Dedifferentiated amniotic fluid mesenchymal stem cell (primary cell): ENCODE measurements at regions not wholly inside any gene's neighbourhood (a gene's known extent, or its start where the extent isn't known, plus 50 kb on each side); places are given as distances from the start of the nearest gene placed in this dataset.
"Not testable (repeated sequence)": the region's sequence is repeated elsewhere in the genome, so short reads cannot be mapped to it uniquely, and the experiment has no call there.

ENCODE experiments used
- DNase-seq: peaks from one replicate; pipeline ENCODE4 v3.0.0-alpha.2; 2016; ENCODE audit errors: extremely low spot score

DNA sequence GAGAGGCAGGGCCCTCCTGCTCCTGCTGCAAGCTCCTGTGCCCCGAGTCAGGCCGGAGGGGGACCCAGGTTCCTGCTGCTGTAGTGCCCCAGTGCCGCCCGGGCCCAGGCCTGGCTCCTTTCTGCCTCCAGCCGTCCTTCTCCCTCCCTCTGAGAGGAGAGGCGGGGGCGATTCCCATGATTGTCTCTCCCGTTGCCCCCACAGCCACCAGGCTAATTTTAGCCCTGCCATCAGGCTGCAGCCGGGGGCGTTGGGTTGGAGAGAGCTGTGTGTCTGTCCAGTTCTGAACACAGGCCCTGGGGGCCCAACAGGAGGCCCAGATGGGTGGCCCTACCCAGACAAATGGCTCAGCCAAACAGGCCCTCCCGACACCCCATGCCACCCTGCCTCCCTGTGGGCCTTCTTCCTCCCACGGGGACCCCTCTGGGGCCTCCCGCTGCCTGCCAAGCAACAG lies 214.8 kb downstream of the TBC1D2B start:
- DNase-seq, result no peak

DNA sequence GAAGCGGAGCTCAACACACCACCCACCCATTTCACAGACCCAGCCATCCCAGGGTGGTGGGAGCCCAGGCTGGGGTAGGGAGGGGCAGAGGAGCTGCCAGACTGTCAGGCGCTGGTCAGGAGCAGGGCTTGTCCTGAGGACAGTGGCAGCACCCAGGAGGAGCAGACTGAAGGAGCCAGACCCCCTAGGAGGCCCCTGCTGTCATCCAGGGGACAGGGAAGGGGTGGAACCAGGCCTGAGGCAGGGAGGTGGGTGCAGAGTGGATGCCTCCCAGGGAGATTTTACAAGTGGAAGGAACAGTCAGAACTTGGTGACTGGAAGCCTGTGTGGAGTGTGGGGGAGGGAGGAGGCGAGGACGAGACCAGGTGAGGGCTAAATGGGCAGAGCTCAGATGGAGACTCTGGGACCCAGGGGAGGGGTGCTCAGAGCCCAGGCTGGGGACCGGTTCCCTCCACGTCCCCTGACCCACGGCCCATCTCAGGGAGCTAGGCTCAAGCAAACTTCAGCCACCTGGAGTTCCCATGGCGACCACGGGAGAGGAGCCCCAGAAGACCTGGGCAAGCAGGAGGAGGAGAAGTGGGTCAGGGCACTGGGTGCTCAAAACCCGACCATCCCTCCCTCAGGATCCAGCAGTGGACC lies 215.4 kb downstream of the TBC1D2B start:
- DNase-seq, result not testable (repeated sequence)

DNA sequence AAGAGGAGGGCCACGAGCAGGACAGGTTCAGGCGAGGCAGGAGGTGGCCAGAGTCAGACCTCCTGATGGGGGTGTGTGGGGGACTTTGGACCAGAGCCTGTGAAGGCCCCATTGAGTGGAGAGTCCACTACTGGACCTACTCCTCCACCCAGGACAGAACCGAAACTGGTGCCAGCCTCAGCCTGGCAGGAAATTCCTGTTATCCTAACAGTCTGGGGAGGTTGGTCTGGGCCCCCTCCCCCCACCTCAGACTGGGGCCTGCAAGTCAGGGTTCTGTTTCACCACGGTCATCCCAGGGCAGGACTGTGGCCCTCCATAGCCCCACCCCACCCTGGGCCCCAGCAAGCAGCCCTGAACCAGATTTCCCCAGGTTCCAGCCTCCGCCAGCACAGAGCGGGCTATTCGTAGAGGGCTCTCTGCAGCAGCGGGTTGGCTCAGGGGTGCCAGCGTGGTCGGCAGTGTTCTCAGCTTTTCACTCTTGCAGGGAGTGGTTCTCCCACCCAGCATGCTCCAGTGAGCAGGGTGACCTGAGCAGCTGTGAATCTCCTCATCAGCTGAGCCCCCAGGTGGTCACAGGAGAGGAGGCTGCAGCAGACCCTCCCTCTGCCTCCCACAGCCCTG lies 217.3 kb downstream of the TBC1D2B start:
- DNase-seq, result no peak

DNA sequence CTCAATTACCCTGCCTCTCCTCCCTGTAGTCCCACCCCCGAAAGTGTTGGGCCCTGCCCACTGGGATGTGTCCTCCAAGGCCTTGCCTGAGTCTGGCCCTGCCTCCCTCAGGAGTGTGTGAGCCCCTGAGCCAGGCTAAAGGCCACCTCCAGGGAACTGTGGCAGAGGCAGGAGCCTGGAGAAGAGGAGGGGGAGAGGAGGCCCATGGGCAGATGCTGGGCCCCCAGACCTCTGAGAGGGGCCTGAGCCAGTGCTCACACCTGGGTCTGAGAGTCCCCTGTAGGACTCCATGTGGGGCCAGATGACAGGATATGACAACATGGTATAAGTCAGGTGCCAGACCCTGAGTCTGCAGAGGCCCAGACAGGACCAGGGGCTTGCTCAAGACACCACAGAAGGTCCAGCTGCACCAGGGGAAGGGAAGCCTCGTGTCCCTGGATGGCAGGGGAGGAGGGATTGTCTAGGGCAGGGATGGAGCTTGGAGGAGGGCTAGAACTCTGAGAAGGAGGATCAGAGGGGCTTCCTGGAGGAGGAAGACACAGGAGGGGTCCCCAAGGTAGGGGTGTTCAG lies 217.9 kb downstream of the TBC1D2B start:
- no peak for DNase-seq

DNA sequence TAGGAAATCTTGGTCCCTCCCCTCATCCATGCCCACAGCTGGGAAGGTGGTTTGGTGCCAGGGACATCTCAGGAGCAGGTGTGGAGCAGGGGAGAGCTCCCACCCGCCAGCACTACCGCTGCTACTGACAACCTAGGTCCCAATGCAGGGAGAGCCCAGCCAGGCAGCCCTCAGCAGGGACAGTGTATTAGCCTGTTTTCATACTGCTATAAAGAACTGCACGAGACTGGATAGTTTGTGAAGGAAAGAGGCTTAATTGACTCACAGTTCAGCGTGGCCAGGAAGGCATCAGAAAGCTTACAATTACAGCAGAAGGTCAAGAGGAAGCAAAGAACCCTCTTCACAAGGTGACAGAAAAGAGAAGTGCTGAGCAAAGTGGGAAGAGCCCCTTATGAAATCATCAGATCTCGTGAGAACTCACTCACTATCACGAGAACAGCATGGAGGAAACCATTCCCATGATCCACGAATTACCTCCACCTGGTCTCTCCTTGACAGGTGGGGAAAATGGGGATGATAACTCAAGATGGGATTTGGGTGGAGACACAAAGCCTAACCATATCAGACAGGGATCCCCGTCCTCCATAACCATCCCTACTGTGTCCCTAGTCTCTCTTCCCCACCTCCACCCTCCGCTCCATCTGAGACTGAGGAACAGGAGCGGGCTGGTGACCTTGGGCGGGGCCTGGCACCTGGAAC lies 218.6 kb downstream of the TBC1D2B start:
- DNase-seq, result no peak

DNA sequence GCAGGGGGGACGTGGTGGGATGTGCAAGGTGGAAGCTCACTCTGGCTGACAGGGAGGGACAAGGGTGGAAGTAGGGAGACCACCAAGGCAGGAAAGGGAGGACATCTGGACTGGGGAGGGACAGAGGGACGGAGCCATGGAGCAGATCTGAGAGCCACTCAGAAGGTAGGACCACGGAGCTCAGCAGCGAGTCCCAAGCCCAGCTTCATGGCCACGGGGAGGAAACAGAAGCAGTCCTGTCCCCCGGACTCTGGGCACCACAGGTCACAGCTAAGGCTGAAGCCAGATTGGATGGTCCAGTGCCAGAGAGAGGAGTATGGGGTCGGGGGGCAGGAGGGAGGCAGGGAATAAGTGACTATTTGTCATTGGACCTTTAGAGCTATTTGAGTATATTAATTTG lies 220.1 kb downstream of the TBC1D2B start:
- no peak for DNase-seq

DNA sequence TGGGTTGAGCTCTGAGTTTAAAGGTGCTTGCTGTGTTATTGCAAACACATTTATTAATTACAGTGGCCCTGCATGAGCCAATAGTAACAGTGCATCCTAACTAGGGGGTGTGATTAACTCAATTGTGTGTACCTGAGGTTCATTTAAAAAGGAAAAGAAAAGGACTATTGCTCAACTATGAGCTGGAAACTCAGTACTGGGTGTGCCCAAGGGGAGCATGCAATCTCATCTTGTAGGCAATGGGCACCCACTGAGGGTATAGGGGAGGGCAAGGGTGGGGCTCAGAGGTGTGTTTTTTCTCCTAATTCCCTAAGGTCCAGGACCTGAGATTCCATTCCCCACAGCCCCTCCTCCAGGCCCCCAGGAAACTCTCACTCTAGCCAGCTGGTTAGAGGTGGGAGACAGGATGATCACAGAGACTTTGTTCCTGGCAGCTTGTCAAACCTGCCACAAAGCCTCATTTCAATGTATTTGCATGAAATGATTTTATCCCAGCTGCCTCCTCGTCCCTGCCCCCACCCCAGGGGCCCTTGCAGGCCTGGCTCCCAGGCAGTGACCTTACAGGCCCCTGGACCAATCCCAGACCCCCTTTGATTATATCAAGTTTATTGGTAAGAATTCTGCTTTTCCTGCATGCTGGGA lies 220.7 kb downstream of the TBC1D2B start:
- DNase-seq, result no peak

DNA sequence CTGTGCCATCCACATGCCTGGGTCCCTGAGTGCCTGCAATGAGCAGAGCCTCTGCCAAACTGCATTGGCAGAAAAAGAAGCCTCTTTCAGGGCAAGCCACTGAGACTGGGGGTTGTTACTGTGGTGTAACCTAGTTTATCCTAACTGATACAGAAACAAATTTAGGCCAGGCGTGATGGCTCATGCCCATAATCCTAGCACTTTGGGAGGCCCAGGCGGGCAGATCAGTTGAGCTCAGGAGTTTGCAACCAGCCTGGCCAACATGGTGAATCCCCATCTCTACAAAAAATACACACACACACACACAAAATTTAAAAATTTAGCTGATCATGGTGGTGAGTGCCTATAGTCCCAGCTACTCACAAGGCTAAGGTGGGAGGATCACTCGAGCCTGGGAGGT lies 221.6 kb downstream of the TBC1D2B start:
- DNase-seq, result no peak

DNA sequence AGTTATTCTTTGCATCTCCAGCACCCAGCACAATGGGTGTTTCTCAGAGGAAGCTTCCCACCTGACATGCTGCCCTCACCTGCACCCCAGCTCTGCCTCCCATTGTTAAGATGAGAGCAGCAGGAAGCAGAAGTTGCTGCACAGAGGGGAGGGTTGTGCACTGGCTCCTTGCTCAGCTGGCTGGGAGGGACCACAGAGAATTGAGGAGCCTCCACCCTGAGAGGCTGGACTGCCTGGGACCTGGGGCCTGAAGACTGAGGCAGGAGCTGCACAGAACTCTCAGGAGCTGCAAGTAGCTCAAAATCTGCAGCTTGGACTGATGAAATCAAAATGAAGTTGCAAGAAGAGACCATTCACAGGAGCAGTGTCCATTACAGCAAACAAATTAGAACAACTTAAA lies 222.3 kb upstream of the LINGO1 start:
- DNase-seq, result no peak

DNA sequence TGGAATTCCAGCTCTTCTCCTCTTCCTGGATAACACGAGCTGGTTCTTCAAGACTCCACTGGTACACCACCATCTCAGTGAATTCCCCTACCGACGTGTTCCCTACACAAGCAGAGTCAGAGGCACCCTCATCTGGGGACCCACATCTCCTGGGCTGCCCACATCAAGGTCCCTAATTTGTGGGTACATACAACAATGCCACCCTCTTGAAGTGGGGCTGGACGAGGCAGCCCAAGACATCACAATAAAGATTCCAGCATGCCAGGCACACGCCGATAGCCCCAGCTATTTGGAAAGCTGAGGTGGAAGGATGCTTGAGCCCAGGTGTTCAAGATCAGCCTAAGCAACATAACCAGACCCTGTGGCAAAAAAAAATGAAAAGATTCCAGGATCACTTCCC lies 221.2 kb upstream of the LINGO1 start:
- no peak for DNase-seq

DNA sequence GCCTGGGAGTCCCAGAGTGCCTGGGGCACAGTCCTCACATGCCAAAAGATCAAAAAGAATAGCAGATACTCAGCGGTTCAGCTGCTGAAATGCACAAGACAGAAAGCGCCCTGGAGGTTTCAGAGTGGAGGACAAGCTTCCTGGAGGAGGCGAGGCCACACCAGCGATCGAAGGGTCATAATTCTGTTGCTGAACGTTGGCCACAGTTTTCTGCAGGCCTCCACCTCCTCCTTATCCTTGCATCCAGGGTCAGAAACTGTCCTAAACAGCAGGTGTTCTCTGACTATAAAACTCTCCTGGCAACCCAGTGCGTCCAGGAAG lies 220.3 kb upstream of the LINGO1 start:
- no peak for DNase-seq

DNA sequence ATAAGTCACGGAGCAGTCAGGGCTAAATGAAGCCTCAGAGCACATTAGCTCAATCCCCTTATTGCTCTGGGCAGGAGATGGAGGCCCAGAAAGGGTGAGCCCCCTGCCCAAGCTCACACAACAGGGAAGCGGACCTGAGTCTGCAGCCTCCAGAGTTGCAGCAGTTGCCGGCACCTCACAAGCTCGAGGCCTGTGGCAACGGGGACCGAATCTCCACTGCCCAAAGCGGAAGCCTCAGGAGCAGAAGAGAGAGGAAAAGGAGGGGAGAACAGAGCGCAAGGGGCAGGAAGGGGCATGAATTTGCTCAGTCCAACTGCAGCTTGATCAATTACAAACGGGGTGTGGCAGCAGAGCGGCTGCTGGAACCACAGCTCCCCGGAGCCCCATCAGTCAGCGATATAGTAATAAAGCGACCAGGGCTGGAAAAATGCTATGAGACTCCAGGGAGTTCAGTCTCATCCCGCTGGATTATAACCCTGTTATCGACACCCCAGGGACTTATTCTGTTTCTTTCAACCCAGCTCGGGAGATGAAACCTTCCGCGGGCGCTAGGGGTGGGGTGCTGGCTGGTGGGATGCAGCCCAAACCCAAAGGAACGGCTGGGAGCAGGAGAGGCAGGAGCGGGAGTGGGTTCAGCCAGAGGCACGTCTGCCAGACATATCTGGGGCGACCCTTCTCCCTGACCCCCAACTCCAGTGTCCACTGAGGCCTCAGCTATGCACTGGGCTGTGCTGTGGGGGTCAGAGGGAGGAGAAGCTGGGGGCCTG lies 219.7 kb upstream of the LINGO1 start:
- no peak for DNase-seq

DNA sequence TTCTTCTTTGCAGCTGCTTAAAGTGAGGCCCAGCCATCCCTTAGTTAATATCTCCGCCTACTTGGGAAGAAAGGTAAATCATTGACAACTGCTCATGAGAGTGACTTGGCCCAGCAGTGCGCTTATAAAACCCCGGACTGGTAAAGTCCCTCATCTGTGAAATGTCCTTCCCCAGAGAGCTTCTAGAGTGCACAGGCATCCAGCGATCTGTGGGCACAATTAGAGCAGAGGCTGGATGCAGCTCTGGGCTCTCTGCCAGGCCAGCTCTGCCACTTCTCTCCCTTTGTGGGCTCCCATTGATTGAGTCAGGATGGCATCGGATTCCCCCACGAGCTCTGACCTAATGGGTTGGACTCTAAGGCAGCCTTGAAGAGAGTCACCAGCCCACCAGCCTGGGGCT lies 219.0 kb upstream of the LINGO1 start:
- no peak for DNase-seq

DNA sequence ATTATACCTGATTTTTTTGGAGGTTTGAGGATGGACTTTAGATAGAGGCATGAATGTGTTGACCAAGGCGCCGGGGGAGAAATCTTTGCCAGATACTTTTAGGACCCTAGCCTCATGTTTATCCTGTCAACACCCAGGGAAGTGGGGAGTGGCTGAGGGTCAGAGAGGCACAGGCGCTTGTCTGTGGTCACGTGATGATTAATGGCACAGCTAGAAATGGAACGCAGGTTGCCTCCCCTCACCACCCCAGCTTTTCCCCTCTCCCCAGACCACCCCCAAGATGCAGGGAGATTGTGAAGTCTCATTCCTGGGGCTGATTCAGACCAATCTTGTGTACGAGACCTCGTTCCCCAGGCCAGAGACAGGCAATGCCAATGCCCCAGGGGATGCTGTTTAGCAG lies 218.4 kb upstream of the LINGO1 start:
- DNase-seq, result no peak

DNA sequence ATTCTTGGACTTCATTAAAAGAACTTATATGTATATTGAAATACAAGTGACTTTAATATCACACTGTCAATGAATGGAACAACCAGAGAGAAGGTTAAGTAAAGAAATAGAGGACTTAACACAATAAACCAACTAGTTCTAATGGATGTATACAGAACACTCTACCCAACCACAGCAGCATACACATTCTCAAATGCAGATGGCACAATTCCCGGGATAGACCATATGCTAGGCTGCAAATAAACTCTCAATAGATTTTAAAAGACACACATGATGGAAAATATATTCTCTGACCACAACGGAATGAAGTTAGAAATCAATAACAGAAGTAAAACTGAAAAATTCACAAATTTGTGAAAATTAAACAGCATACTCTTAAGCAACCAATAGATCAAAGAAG lies 214.3 kb upstream of the LINGO1 start:
- DNase-seq, result no peak

DNA sequence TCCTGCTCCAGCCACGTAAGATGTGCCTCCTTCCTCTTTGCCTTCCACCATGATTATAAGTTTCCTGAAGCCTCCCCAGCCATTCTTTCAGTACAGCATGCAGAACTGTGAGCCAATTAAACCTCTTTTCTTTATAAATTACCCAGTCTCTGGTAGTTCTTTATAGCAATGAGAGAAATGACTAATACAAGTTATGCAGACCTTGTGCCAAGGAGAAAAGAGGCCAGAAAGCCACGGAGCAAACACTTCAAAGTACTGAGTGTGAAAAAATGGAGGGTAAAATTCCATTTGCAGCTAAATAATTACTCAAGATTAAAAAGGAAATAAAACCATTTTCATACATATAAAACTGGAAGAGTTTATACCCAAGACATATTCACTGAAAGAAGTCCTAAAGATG lies 213.6 kb upstream of the LINGO1 start:
- no peak for DNase-seq

DNA sequence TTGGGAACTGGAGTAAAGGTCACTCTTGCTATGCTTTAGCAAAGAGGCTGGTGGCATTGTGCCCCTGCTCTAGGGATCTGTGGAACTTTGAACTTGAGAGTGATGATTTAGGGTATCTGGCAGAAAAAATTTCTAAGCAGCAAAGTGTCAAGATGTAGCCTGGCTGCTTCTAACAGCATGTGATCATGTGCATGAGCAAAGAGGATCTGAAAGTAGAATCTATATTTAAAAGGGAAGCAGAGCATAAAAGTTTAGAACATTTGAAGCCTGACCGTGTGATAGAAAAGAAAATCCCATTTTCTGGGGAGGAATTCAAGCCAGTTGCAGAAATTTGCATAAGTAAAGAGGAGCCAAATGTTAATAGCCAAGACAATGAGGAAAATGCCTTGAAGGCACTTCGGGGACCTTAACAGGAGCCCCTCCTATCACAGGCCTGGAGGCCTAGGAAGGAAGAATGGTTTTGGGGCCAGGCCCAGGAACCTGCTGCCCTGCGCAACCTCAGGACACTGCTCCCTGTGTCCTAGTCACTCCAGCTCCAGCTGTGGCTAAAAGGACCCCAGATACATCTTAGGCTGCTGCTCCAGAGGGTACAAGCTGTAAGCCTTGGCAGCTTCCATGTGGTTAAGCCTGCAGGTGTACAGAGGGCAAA lies 212.2 kb upstream of the LINGO1 start:
- no peak for DNase-seq

DNA sequence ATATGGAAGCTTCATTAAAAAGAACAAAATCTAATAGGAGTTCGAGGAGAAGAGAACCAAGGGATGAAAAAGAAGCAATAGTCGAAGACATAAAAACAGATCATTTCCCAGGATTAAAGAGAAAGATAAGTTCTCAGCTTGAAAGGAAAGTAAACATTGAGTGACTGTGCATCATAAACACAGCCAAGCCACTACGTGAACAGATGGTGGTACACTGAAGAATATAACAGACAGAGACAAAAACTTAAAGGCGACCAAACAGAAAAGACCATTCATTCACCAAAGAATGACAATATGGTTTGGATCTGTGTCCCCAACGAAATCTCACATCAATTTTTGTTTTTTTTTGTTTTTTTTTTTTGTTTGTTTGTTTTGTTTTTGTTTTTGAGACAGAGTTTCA lies 210.8 kb upstream of the LINGO1 start:
- DNase-seq, result no peak

DNA sequence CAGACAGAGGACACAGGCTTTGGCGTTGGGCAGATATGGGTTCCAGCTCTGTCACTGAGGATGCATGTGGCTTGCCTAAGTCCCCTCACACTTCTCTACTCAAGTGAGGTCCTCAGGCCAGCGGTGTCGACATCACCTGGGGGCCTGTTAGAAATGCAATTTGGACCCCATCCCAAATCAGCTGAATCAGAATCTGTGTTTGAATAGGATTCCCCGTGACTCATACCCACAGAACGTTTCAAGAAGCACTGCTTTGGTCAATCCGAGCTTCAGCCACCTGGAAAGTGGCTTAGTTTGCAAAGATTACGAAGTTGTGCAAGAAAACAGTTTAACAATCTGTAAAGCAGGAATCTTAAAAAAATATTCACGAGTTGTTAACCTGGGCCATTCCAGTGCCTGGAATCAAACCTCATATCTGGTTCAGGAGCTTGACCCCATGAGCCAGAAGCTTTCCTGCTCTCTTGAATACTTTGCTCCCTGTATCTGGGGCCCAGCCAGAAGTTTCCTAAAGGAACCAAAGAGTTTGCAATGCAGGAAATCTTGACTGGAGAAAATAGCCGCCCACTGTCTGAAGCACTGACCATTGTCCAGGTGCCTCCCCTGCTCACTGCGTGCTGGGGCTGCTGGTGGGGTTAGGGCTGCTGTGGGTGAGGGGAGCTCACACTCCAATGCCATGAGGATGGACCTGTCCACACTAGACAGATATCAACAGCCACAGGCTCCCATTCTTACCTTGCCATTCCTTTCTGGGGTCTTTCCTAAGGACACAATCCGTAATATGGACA lies 208.5 kb upstream of the LINGO1 start:
- DNase-seq, result no peak
